Sigmoid colon (tissue), 4 donors: ENCODE measurements at regions not wholly inside any gene's neighbourhood (a gene's known extent, or its start where the extent isn't known, plus 50 kb on each side); places are given as distances from the start of the nearest gene placed in this dataset.

Experiments used
- CTCF ChIP-seq, 4 experiments: fragments of 450-650 bp in 3 of 4; fragments of 200-600 bp in 1 of 4; IDR thresholded peaks; one replicate each; pipeline ENCODE4 v1.5.1; 2016 to 2019; ENCODE audit warnings: antibody characterized with exemption in 4 of 4, mild to moderate bottlenecking in 3 of 4, moderate library complexity in 2 of 4
- EP300 ChIP-seq, 4 donors: sonication (generic); formaldehyde crosslinking; IDR thresholded peaks; one replicate each; pipeline ENCODE4 v1.6.1; 2017; ENCODE audit warnings: antibody characterized with exemption in 4 of 4
- POLR2A ChIP-seq, 2 donors: fragments of 450-650 bp; IDR thresholded peaks; one replicate each; pipeline ENCODE4 v1.6.1; 2016; ENCODE audit warnings: antibody characterized with exemption in 2 of 2, mild to moderate bottlenecking in 2 of 2, moderate library complexity in 2 of 2
- POLR2AphosphoS5 ChIP-seq, 4 donors: sonication (generic); formaldehyde crosslinking; IDR thresholded peaks; one replicate each; pipeline ENCODE4 v1.6.1; 2017; ENCODE audit warnings: antibody characterized with exemption in 4 of 4

GRCh38 chr12:98217257-98217656 is 298.1 kb upstream of the TMPO start:
- TF ChIP-seq CTCF (IDR thresholded peaks at IDR 0.05) (no peak), POLR2AphosphoS5 (IDR thresholded peaks at IDR 0.05) (no peak), POLR2A (IDR thresholded peaks at IDR 0.05) (no peak), EP300 (IDR thresholded peaks at IDR 0.05) (no peak)
